SK-N-SH treated with all-trans-retinoic acid at 6 μM for 48 hours (cell line): ENCODE measurements at regions not wholly inside any gene's neighbourhood (a gene's known extent, or its start where the extent isn't known, plus 50 kb on each side); places are given as distances from the start of the nearest gene placed in this dataset.

Experiments
- ATAC-seq: fragments of 200-7000 bp; cut with Tn5 transposase; 3 replicates; pipeline ENCODE4 v1.9.1; 2020; ENCODE audit warnings: mild to moderate bottlenecking, moderate library complexity
- ARNTL ChIP-seq: fragments of 450-650 bp; formaldehyde crosslinking; IDR thresholded peaks from 2 replicates; pipeline ENCODE4 v1.5.0; 2020; ENCODE audit warnings: low read depth, mild to moderate bottlenecking, moderate library complexity, borderline replicate concordance
- CREB5 ChIP-seq: fragments of 250-450 bp; sonication (Bioruptor Pico); IDR thresholded peaks from 2 replicates; pipeline ENCODE4 v1.5.1; 2020; ENCODE audit warnings: low read depth, mild to moderate bottlenecking, moderate library complexity
- CSDC2 ChIP-seq: fragments of 250-450 bp; sonication (Bioruptor Pico); IDR thresholded peaks from 2 replicates; pipeline ENCODE4 v1.5.0; 2020; ENCODE audit warnings: mild to moderate bottlenecking, moderate library complexity
- ESRRG ChIP-seq: fragments of 250-450 bp; sonication (Bioruptor Pico); IDR thresholded peaks from 2 replicates; pipeline ENCODE4 v1.6.1; 2021; ENCODE audit warnings: mild to moderate bottlenecking
- GLIS3 ChIP-seq: fragments of 250-450 bp; sonication (Bioruptor Pico); IDR thresholded peaks from 2 replicates; pipeline ENCODE4 v1.5.0; 2020; ENCODE audit warnings: mild to moderate bottlenecking, moderate library complexity
- ISL1 ChIP-seq: fragments of 250-450 bp; sonication (Bioruptor Pico); IDR thresholded peaks from 2 replicates; pipeline ENCODE4 v2.1.2; 2022; ENCODE audit warnings: mild to moderate bottlenecking, moderate library complexity
- OSR1 ChIP-seq: fragments of 250-450 bp; sonication (Bioruptor Pico); IDR thresholded peaks from 2 replicates; pipeline ENCODE4 v1.8.0; 2022; ENCODE audit warnings: moderate library complexity, mild to moderate bottlenecking, inconsistent platforms
- PATZ1 ChIP-seq: fragments of 250-450 bp; sonication (Bioruptor Pico); IDR thresholded peaks from 2 replicates; pipeline ENCODE4 v1.8.0; 2020; ENCODE audit warnings: mild to moderate bottlenecking, moderate library complexity, borderline replicate concordance
- POU6F1 ChIP-seq: fragments of 250-450 bp; sonication (Bioruptor Pico); IDR thresholded peaks from 2 replicates; pipeline ENCODE4 v1.8.0; 2021; ENCODE audit warnings: low read depth, mild to moderate bottlenecking, moderate library complexity, borderline replicate concordance
- PPARA ChIP-seq: fragments of 250-450 bp; sonication (Bioruptor Pico); IDR thresholded peaks from 2 replicates; pipeline ENCODE4 v1.5.0; 2020; ENCODE audit warnings: mild to moderate bottlenecking, borderline replicate concordance
- RARB ChIP-seq: fragments of 250-450 bp; sonication (Bioruptor Pico); IDR thresholded peaks from 2 replicates; pipeline ENCODE4 v1.8.0; 2021; ENCODE audit warnings: mild to moderate bottlenecking, moderate library complexity
- SNAI2 ChIP-seq: fragments of 250-450 bp; sonication (Bioruptor Pico); IDR thresholded peaks from 2 replicates; pipeline ENCODE4 v1.5.0; 2020; ENCODE audit warnings: mild to moderate bottlenecking, moderate library complexity
- TCF4 ChIP-seq: fragments of 250-450 bp; sonication (Bioruptor Pico); IDR thresholded peaks from 2 replicates; pipeline ENCODE4 v1.8.0; 2021; ENCODE audit warnings: mild to moderate bottlenecking, moderate library complexity, borderline replicate concordance
- TOX ChIP-seq: fragments of 250-450 bp; sonication (Bioruptor Pico); IDR thresholded peaks from 2 replicates; pipeline ENCODE4 v1.8.0; 2021; ENCODE audit warnings: mild to moderate bottlenecking, moderate library complexity, borderline replicate concordance
- TSHZ2 ChIP-seq: fragments of 250-450 bp; sonication (Bioruptor Pico); IDR thresholded peaks from 2 replicates; pipeline ENCODE4 v1.5.0; 2020; ENCODE audit warnings: mild to moderate bottlenecking, moderate library complexity
- ZFP3 ChIP-seq: fragments of 250-450 bp; sonication (Bioruptor Pico); IDR thresholded peaks from 2 replicates; pipeline ENCODE4 v1.5.0; 2020; ENCODE audit warnings: mild to moderate bottlenecking, moderate library complexity
- ZFP30 ChIP-seq: fragments of 450-650 bp; formaldehyde crosslinking; IDR thresholded peaks from 2 replicates; pipeline ENCODE4 v1.5.0; 2022; ENCODE audit warnings: mild to moderate bottlenecking, moderate library complexity
- ZNF565 ChIP-seq: fragments of 450-650 bp; formaldehyde crosslinking; conservative IDR thresholded peaks from 2 replicates; pipeline ENCODE4 v1.5.0; 2020; ENCODE audit warnings: low read depth, mild to moderate bottlenecking, moderate library complexity
- ZNF70 ChIP-seq: fragments of 450-650 bp; formaldehyde crosslinking; IDR thresholded peaks from 2 replicates; pipeline ENCODE4 v1.5.0; 2020; ENCODE audit warnings: mild to moderate bottlenecking, moderate library complexity

GRCh38 chr11:106241601-106242257 lies 164.3 kb downstream of the AASDHPPT start:
- no peak for TF ChIP-seq RARB (CRISPR knock-in tag)
- no peak for TF ChIP-seq POU6F1 (CRISPR knock-in tag)
- no peak for TF ChIP-seq ARNTL
- no peak for TF ChIP-seq SNAI2 (CRISPR knock-in tag)

GRCh38 chr11:106242718-106243415 lies 165.4 kb downstream of the AASDHPPT start:
- TF ChIP-seq CSDC2 (no peak), OSR1 (no peak), ARNTL (no peak), ZFP30 (CRISPR knock-in tag) (no peak), ESRRG (CRISPR knock-in tag) (no peak), TCF4 (CRISPR knock-in tag) (no peak), PPARA (CRISPR knock-in tag) (no peak), ZNF70 (no peak), GLIS3 (CRISPR knock-in tag) (no peak), ZNF565 (CRISPR knock-in tag) (no peak)

More at GRCh38 chr11:106241601-106242257, 164.3 kb downstream of the AASDHPPT start:
- no peak for ATAC-seq

GRCh38 chr11:106246495-106246894 lies 169.0 kb downstream of the AASDHPPT start:
- ATAC-seq = no peak
- TF ChIP-seq CREB5 (no peak), RARB (CRISPR knock-in tag) (no peak), ZNF70 (no peak), PPARA (CRISPR knock-in tag) (no peak), PATZ1 (CRISPR knock-in tag) (no peak), TCF4 (CRISPR knock-in tag) (no peak), TSHZ2 (CRISPR knock-in tag) (no peak), TOX (CRISPR knock-in tag) (no peak), ZFP3 (CRISPR knock-in tag) (no peak)
- TF ChIP-seq, all 23 proteins: peak for 0

More at GRCh38 chr11:106242718-106243415, 165.4 kb downstream of the AASDHPPT start:
- no peak for ATAC-seq

- TF ChIP-seq PATZ1 (CRISPR knock-in tag) (no peak), ISL1 (CRISPR knock-in tag) (no peak), ARNTL (no peak)
- no peak for ATAC-seq
Observed at GRCh38 chr11:106249617-106250239, 172.3 kb downstream of the AASDHPPT start.
